MCF 10A (cell line): ENCODE measurements at regions not wholly inside any gene's neighbourhood (a gene's known extent, or its start where the extent isn't known, plus 50 kb on each side); places are given as distances from the start of the nearest gene placed in this dataset.
"Not testable (repeated sequence)": the region's sequence is repeated elsewhere in the genome, so short reads cannot be mapped to it uniquely, and the experiment has no call there.

Experiments used
- BruUV-seq: library from RNA; stranded (reverse); fragments of 400-500 nt; replicated peaks from 2 replicates; lab custom pipeline; 2021; lab: Mats Ljungman, UMichigan
- CTCF ChIA-PET: fragments of 300-600 bp; sonication (Branson Sonifier 250); formaldehyde crosslinking; extraction: SDS; loops from one replicate; lab custom pipeline; 2021; ENCODE audit warnings: antibody characterized with exemption, inconsistent platforms; lab: Yijun Ruan, JAX
- POLR2A ChIA-PET: fragments of 300-600, 350-650 bp; sonication (Branson Sonifier 250); formaldehyde crosslinking; extraction: SDS; loops from one replicate; lab custom pipeline; 2020; ENCODE audit warnings: antibody characterized with exemption, inconsistent platforms; lab: Yijun Ruan, JAX
- DNase-seq: peaks from one replicate; pipeline ENCODE4 v3.0.0-alpha.2; 2018; ENCODE audit not compliant: unreplicated experiment
- H3K27ac Mint-ChIP-seq: one replicate; pipeline ENCODE4 v1.8.0; 2022; ENCODE audit warnings: mild to moderate bottlenecking, low read depth, mixed read lengths; ENCODE audit not compliant: unreplicated experiment
- H3K27me3 Mint-ChIP-seq: one replicate; pipeline ENCODE4 v1.8.0; 2022; ENCODE audit warnings: mixed read lengths; ENCODE audit not compliant: insufficient read depth, unreplicated experiment
- H3K36me3 Mint-ChIP-seq: one replicate; pipeline ENCODE4 v1.8.0; 2022; ENCODE audit warnings: mild to moderate bottlenecking, moderate library complexity, mixed read lengths; ENCODE audit not compliant: insufficient read depth, unreplicated experiment
- H3K4me1 Mint-ChIP-seq: one replicate; pipeline ENCODE4 v1.8.0; 2022; ENCODE audit warnings: mixed read lengths; ENCODE audit not compliant: insufficient read depth, unreplicated experiment
- H3K4me3 Mint-ChIP-seq: one replicate; pipeline ENCODE4 v1.8.0; 2022; ENCODE audit warnings: mild to moderate bottlenecking, moderate library complexity, mixed read lengths; ENCODE audit not compliant: unreplicated experiment
- H3K9me3 Mint-ChIP-seq: one replicate; pipeline ENCODE4 v1.8.0; 2022; ENCODE audit warnings: mixed read lengths; ENCODE audit not compliant: unreplicated experiment
- intact Hi-C: fragments of 100-400 bp; cut with micrococcal nuclease; formaldehyde crosslinking; loops from 2 replicates; pipeline ENCODE4 v1.14.1; 2022
- TF ChIP-seq, protein P1 (sequence below): fragments of 200-600 bp; IDR thresholded peaks from one replicate; pipeline ENCODE4 v1.8.0; 2022; ENCODE audit warnings: antibody characterized with exemption, mild to moderate bottlenecking; ENCODE audit not compliant: unreplicated experiment

DNA sequence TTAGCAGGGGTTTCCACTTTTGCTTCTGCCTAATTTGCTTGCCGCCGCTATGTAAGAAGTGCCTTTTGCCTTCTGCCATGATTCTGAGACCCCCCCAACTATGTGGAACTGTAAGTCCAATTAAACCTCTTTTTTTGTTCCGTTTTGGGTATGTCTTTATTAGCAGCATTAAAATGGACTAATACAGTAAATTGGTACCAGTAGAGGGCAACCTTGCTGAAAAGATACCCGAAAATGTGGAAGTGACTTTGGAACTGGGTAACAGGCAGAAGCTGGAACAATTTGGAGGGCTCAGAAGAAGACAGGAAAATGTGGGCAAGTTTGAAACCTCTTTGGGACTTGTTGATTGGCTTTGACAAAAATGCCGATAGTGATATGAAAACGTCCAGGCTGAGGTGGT, 216.1 kb upstream of the FSIP2 start:
- Mint-ChIP-seq H3K36me3 (no peaks in the 10 kb centered on the region), H3K4me1 (no peaks in the 10 kb centered on the region), H3K27me3 (no peaks in the 10 kb centered on the region), H3K4me3 (no peak overlapping the region), H3K27ac (no peak overlapping the region), H3K9me3 (peaks cover 13% of the 10 kb centered on the region)
- BruUV-seq = no TSS peak
- DNase-seq = no peak
- intact Hi-C loops = no loop called here
- TF ChIP-seq, protein P1, sequence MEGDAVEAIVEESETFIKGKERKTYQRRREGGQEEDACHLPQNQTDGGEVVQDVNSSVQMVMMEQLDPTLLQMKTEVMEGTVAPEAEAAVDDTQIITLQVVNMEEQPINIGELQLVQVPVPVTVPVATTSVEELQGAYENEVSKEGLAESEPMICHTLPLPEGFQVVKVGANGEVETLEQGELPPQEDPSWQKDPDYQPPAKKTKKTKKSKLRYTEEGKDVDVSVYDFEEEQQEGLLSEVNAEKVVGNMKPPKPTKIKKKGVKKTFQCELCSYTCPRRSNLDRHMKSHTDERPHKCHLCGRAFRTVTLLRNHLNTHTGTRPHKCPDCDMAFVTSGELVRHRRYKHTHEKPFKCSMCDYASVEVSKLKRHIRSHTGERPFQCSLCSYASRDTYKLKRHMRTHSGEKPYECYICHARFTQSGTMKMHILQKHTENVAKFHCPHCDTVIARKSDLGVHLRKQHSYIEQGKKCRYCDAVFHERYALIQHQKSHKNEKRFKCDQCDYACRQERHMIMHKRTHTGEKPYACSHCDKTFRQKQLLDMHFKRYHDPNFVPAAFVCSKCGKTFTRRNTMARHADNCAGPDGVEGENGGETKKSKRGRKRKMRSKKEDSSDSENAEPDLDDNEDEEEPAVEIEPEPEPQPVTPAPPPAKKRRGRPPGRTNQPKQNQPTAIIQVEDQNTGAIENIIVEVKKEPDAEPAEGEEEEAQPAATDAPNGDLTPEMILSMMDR = no peak
- ChIA-PET CTCF (no interaction called here), POLR2A (no interaction called here)

DNA sequence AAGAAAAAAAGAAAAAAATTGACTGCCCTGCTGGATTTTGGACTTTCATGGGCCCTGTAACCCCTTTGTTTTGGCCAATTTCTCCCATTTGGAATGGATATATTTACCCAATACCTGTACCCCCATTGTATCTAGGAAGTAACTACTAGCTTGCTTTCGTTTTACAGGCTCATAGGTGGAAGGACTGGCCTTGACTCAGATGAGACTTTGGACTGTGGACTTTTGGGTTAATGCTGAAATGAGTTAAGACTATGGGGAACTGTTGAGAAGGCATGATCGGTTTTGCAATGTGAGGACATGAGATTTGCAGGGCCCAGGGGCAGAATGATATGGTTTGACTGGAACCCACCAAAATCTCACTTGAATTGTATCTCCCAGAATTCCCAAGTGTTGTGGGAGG, 214.4 kb upstream of the FSIP2 start:
- CTCF ChIA-PET = interaction anchor here (0.6 to 1.5 kb wide), 2 partner anchors 234 to 934 kb away, joined by 3 read pairs; no protein-coding TSS in a partner anchor
- H3K4me1 Mint-ChIP-seq, POLR2A ChIA-PET, H3K4me3 Mint-ChIP-seq, DNase-seq, BruUV-seq, H3K36me3 Mint-ChIP-seq, H3K27ac Mint-ChIP-seq, H3K27me3 Mint-ChIP-seq, intact Hi-C loops: not testable (repeated sequence)
- H3K9me3 Mint-ChIP-seq = peaks cover 19% of the 10 kb centered on the region

DNA sequence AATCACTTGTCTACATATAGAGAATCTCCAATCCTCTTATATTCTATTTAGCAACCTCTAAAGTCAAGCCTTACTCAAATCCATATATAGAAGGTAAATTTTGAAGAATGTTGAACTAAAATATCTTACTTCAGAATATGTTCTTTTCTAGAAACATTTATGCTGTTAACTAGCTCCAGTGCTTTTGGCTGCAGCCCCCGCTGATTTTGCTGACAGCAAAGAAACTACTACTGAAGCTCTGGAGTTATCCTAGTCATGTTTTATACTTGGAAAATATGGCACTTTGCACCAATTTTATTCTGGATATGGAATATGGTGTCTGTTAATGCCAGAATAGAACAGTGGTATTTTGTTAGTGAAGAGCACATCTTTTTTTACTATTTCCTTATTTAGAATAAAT, 212.4 kb upstream of the FSIP2 start:
- H3K27ac Mint-ChIP-seq = no peak overlapping the region
- ChIA-PET POLR2A (no interaction called here), CTCF (interaction anchor here (0.6 kb wide), 1 partner anchor 235 kb away, joined by 3 read pairs; no protein-coding TSS in a partner anchor)
- intact Hi-C loops = no loop called here
- peaks cover 27% of the 10 kb centered on the region for H3K9me3 Mint-ChIP-seq
- H3K27me3 Mint-ChIP-seq = no peaks in the 10 kb centered on the region
- no TSS peak for BruUV-seq
- H3K36me3 Mint-ChIP-seq = no peaks in the 10 kb centered on the region
- DNase-seq = no peak
- no peak overlapping the region for H3K4me3 Mint-ChIP-seq
- TF ChIP-seq, protein P1 = no peak
- no peaks in the 10 kb centered on the region for H3K4me1 Mint-ChIP-seq

DNA sequence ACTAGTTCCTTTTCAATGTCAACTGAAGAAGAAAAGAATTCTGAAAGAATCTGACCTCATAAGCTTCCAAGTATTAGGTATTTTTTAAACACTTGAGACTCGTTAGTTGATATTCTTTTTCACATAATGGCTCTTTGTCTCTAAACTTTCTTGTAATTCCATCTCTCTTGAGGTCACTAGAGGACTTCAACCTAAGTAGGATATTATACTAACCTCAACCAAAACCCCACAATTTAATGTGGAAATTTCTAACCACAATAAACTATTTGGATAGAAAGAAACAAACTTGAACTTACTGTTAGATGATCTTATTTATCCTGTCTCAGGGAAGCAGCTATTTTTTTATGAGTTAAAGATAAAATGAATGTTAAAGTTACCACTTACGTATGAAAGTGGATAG, 206.9 kb upstream of the FSIP2 start:
- H3K27ac Mint-ChIP-seq = no peak overlapping the region
- TF ChIP-seq, protein P1 = no peak
- BruUV-seq = no TSS peak
- no peaks in the 10 kb centered on the region for H3K27me3 Mint-ChIP-seq
- ChIA-PET POLR2A (no interaction called here), CTCF (no interaction called here)
- H3K4me3 Mint-ChIP-seq = no peak overlapping the region
- intact Hi-C loops = no loop called here
- no peak for DNase-seq
- no peaks in the 10 kb centered on the region for H3K36me3 Mint-ChIP-seq
- peaks cover 22% of the 10 kb centered on the region for H3K9me3 Mint-ChIP-seq
- H3K4me1 Mint-ChIP-seq = no peaks in the 10 kb centered on the region

DNA sequence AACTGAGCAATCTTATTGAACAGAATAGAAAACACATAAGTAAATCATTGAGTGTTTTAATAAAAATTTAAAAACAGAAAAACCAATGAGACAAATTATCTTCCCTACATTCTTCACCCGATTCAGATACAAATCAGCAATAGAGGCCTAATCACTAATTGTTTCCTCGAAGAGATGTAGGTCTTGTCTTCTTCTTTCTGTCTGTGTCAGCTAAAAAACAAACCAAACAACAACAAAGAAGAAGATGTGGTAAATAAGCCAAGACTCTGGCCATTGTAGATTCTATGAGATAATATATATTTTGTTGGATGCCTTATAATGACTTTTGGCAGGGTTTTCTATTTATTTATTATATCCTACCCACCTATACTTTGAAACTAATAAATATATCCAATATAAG, 200.9 kb upstream of the FSIP2 start:
- intact Hi-C loops = no loop called here
- POLR2A ChIA-PET = no interaction called here

More for the DNA sequence above, 200.9 kb upstream of the FSIP2 start:
- TF ChIP-seq, protein P1 = no peak
- no peak for DNase-seq
- no peaks in the 10 kb centered on the region for H3K36me3 Mint-ChIP-seq
- no peak overlapping the region for H3K27ac Mint-ChIP-seq
- H3K9me3 Mint-ChIP-seq = peaks cover 7% of the 10 kb centered on the region
- CTCF ChIA-PET = no interaction called here
- no peaks in the 10 kb centered on the region for H3K27me3 Mint-ChIP-seq
- no TSS peak for BruUV-seq
- H3K4me3 Mint-ChIP-seq = no peak overlapping the region
- H3K4me1 Mint-ChIP-seq = no peaks in the 10 kb centered on the region
